ENCODE measurements at regions not wholly inside any gene's neighbourhood (a gene's known extent, or its start where the extent isn't known, plus 50 kb on each side); places are given as distances from the start of the nearest gene placed in this dataset.

DNA sequence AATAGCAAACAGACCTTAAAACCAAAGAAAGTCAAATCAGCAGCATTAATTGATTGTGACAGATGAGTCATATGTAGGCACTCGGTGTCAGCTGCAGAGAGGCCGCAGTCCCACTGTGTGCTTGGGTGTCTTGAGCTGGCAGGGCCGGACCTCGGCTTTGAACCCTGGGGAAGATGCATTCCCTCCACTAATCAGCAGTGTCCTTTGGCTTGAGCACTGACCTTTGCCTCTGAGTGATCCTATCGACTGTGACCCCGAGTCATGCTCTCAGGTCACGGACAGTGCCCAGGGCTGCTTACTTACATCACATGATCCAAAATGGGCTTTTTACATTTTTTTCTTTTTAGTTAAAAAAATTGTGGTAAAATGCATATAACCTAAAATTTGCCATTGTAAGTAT is 188.7 kb downstream of the GADD45G start:
- no peak for DNase-seq (ENCODE audit: low read depth)

GRCh38 chr9:89794918-89795317 is 190.1 kb downstream of the GADD45G start:
- DNase-seq (ENCODE audit: low read depth), result no peak

- DNase-seq (ENCODE audit: low read depth), result no peak
Observed at GRCh38 chr9:89795538-89796195, 190.9 kb downstream of the GADD45G start.

- DNase-seq (ENCODE audit: low read depth), result no peak
Observed at GRCh38 chr9:89796606-89797005, 191.8 kb downstream of the GADD45G start.

GRCh38 chr9:89797255-89797654 is 192.4 kb downstream of the GADD45G start:
- no peak for DNase-seq (ENCODE audit: low read depth)

DNA sequence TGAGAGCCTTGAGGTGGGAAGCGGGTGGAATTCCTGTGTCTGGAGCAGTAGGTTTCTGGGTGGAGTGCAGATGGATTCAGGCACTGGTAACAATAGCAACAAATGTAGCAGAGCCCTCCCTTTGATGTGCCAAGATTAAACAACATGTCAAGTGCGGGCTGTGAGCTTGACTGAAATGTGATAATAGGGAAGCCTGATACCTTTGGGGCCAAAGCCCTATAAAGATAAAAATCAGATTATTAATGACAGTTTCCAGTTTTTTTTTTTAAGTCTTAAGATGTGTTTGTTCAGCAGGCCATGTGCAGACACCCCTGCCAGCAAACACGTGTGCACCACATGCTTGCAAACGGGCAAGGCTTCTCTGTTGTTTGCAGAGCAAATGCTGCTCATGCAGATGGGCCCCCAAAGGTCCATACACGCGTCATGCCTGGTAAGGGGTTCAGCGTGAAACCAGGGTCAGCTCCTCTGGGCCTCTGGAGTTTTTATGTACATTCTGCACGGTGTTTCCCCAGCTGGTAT is 193.2 kb downstream of the GADD45G start:
- DNase-seq (ENCODE audit: low read depth), result no peak

- no peak for DNase-seq (ENCODE audit: low read depth)
Observed at GRCh38 chr9:89798547-89799120, 193.8 kb downstream of the GADD45G start.

GRCh38 chr9:89799221-89799620 is 194.4 kb downstream of the GADD45G start:
- no peak for DNase-seq (ENCODE audit: low read depth)

DNA sequence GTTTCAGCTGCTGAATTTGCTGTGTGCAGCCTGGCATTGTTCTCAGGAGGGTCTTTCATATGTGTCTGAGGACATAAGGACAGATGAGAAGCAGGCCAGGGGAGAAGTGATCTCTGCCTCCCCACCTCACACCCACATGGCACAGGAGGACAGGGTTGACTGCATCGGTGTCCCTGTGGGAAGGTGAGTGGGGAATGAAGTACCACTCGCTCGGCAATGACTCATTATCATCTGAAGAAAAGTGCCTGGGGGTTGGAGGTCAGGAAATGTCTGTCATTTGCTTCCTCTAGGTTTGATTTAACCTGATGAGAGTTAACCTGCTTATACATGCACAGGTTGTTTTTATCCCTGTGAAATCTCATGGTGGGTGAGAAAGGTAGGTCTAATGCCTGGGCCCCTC is 195.0 kb downstream of the GADD45G start:
- DNase-seq (ENCODE audit: low read depth), result no peak

DNA sequence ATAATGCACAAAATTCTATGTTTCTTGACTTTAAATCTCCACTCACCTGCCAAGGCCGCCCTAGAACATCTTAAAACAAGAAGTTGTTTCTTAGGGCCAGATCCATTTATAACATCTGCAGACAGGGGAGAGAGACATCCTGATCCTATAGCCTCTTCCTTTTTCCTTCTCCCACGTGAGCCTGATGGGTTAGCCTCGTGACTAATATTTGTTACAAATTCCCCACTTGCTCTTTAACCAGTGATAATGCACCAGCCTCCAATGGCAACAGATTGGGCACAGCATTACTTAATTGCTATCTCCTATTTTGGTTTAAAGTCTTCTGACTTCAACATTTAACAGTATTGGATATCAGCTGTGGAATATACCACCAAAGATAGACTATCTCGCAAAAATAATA is 196.5 kb downstream of the GADD45G start:
- no peak for DNase-seq (ENCODE audit: low read depth)

- no peak for DNase-seq (ENCODE audit: low read depth)
Observed at GRCh38 chr9:89801742-89802670, 197.2 kb downstream of the GADD45G start.

GRCh38 chr9:89802781-89803355 is 198.1 kb downstream of the GADD45G start:
- DNase-seq (ENCODE audit: low read depth), result no peak

DNA sequence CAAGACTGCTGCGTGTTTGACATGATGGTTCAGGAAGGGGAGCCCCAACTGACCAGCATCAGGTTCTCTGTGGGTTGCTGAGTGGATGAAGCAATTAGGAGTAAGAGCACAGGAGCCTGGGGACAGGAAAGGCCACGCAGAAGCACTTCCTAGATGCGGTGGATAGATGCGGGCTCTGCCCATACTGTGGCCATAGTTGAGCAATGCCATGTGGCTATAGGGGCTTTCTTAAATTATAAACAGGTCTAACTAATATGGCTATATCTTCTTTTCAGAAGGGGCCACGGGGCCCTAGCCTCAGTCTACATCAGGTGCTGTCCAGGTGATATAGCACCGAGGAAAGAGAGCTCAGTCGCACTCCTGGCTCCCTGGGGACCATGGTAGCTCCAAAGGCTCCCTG is 198.6 kb downstream of the GADD45G start:
- no peak for DNase-seq (ENCODE audit: low read depth)

GRCh38 chr9:89804766-89805531 is 200.1 kb downstream of the GADD45G start:
- DNase-seq (ENCODE audit: low read depth), result no peak

GRCh38 chr9:89805571-89806292 is 200.9 kb downstream of the GADD45G start:
- no peak for DNase-seq (ENCODE audit: low read depth)

GRCh38 chr9:89806371-89807100 is 201.7 kb downstream of the GADD45G start:
- DNase-seq (ENCODE audit: low read depth), result no peak

GRCh38 chr9:89807101-89807395 is 202.2 kb downstream of the GADD45G start:
- no peak for DNase-seq (ENCODE audit: low read depth)

DNA sequence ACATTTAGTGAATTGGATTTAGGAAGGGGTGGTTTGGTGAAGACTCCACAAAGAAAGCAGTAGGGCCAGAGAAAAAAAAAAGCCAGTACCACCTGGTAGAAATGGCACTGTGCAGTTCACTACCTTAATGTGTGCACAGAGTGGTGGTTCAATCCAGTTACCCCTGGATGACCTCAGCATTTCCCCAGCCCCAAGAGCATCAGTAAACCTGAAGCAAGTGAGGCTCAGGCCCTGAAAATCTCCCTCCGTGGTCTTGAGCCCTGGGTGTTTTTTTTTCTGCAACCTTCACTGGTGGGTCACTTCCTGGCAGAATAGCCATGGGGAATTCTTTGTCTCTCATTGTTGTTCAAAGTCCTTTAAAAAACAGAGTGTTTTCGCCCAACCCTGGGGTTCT is 202.9 kb downstream of the GADD45G start:
- no peak for DNase-seq (ENCODE audit: low read depth)

GRCh38 chr9:89808076-89808755 is 203.4 kb downstream of the GADD45G start:
- no peak for DNase-seq (ENCODE audit: low read depth)

GRCh38 chr9:89808756-89809181 is 204.0 kb downstream of the GADD45G start:
- DNase-seq (ENCODE audit: low read depth), result no peak
